GM10266 (cell line): ENCODE measurements at regions not wholly inside any gene's neighbourhood (a gene's known extent, or its start where the extent isn't known, plus 50 kb on each side); places are given as distances from the start of the nearest gene placed in this dataset.
"Not testable (repeated sequence)": the region's sequence is repeated elsewhere in the genome, so short reads cannot be mapped to it uniquely, and the experiment has no call there.

Source experiments
- DNase-seq: peaks from one replicate; pipeline ENCODE4 v3.0.0; 2012; ENCODE audit errors: extremely low spot score
- CTCF ChIP-seq: IDR thresholded peaks from 2 replicates; pipeline ENCODE4 v1.5.1; 2012; ENCODE audit warnings: mild to moderate bottlenecking, low read depth; ENCODE audit not compliant: control insufficient read depth, insufficient read depth; ENCODE audit errors: missing control alignments

GRCh38 chr17:20771104-20771503, 191.6 kb downstream of the CDRT15L2 start:
- DNase-seq, result no peak
- no peak for TF ChIP-seq CTCF

GRCh38 chr17:20774472-20775135, 195.1 kb downstream of the CDRT15L2 start:
- no peak for DNase-seq
- no peak for TF ChIP-seq CTCF

- no peak for DNase-seq
- no peak for TF ChIP-seq CTCF
Measured at GRCh38 chr17:20775331-20775730, 195.8 kb downstream of the CDRT15L2 start.

- DNase-seq, result no peak
- no peak for TF ChIP-seq CTCF
Measured at GRCh38 chr17:20779521-20779920, 200.0 kb downstream of the CDRT15L2 start.

GRCh38 chr17:20781260-20781659, 201.7 kb downstream of the CDRT15L2 start:
- TF ChIP-seq CTCF, result no peak
- no peak for DNase-seq

- DNase-seq, result not testable (repeated sequence)
Measured at GRCh38 chr17:20781869-20782268, 202.3 kb downstream of the CDRT15L2 start.

GRCh38 chr17:20783091-20783490, 203.6 kb downstream of the CDRT15L2 start:
- DNase-seq, result no peak
- TF ChIP-seq CTCF, result no peak
